GM10266 (cell line): ENCODE measurements at regions not wholly inside any gene's neighbourhood (a gene's known extent, or its start where the extent isn't known, plus 50 kb on each side); places are given as distances from the start of the nearest gene placed in this dataset.

Experiments used
- DNase-seq: peaks from one replicate; pipeline ENCODE4 v3.0.0; 2012; ENCODE audit errors: extremely low spot score
- TF ChIP-seq, protein P1 (sequence below): IDR thresholded peaks from 2 replicates; pipeline ENCODE4 v1.5.1; 2012; ENCODE audit warnings: mild to moderate bottlenecking, low read depth; ENCODE audit not compliant: control insufficient read depth, insufficient read depth; ENCODE audit errors: missing control alignments

DNA sequence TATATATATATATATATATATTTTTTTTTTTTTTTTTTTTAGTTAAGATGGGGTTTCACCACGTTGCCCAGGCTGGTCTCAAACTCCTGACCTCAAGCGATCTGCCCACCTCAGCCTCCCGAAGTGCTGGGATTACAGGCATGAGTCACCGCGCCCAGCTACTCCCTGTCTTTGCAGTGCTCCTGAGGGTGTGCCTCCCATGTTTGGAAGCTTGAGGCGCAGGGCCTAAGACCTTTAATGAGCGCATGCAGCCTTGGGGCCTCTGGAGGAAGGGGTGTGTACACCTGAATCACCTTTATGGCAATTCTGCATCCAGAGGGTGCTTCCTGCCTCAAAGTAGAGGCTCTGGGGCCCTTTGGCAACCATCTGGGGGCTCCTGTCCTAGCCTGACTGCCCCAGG is 219.4 kb upstream of the CIBAR2 start:
- TF ChIP-seq, protein P1, sequence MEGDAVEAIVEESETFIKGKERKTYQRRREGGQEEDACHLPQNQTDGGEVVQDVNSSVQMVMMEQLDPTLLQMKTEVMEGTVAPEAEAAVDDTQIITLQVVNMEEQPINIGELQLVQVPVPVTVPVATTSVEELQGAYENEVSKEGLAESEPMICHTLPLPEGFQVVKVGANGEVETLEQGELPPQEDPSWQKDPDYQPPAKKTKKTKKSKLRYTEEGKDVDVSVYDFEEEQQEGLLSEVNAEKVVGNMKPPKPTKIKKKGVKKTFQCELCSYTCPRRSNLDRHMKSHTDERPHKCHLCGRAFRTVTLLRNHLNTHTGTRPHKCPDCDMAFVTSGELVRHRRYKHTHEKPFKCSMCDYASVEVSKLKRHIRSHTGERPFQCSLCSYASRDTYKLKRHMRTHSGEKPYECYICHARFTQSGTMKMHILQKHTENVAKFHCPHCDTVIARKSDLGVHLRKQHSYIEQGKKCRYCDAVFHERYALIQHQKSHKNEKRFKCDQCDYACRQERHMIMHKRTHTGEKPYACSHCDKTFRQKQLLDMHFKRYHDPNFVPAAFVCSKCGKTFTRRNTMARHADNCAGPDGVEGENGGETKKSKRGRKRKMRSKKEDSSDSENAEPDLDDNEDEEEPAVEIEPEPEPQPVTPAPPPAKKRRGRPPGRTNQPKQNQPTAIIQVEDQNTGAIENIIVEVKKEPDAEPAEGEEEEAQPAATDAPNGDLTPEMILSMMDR: no peak

DNA sequence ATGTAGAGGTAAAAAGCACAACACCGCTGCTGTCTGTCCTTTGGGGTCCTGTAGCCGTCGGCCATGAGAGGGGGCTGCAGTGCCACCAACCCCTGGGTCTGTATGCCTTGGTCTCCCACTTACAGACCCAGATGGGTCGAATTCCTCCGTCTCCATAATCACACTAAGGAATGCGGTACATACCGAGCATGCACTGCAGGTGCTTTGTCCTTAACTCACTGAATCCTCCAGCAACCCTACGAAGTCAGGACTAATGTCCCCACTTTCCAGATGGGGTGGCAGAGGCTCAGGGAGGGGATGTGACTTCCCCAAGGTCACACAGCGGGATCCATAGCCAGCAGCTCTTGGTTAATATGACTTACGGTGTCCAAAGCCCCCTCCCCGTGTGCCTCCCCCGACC is 219.9 kb upstream of the CIBAR2 start:
- TF ChIP-seq, protein P1: no peak
- no peak for DNase-seq

More for the DNA sequence above, 219.4 kb upstream of the CIBAR2 start:
- DNase-seq: no peak

DNA sequence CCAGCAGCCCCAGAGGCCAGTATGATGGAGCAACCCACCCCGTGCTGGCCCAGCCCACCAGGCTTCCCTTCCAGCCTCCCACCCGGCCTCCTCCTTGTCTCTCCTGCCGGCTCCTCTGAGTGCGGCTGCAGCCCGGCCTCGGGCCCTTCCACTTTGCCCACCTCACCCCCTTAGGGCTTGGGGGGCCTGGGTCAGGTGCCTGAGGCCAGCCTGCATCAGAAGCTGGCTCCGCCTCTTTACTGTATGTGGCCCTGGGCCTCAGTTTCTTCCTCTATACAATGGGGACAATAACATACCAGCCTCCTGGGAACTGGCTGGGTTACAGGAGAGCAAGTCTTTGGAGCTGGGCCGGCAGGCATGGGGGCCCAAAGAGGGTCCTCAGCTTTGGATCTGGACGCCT is 221.1 kb upstream of the CIBAR2 start:
- TF ChIP-seq, protein P1: no peak
- no peak for DNase-seq

DNA sequence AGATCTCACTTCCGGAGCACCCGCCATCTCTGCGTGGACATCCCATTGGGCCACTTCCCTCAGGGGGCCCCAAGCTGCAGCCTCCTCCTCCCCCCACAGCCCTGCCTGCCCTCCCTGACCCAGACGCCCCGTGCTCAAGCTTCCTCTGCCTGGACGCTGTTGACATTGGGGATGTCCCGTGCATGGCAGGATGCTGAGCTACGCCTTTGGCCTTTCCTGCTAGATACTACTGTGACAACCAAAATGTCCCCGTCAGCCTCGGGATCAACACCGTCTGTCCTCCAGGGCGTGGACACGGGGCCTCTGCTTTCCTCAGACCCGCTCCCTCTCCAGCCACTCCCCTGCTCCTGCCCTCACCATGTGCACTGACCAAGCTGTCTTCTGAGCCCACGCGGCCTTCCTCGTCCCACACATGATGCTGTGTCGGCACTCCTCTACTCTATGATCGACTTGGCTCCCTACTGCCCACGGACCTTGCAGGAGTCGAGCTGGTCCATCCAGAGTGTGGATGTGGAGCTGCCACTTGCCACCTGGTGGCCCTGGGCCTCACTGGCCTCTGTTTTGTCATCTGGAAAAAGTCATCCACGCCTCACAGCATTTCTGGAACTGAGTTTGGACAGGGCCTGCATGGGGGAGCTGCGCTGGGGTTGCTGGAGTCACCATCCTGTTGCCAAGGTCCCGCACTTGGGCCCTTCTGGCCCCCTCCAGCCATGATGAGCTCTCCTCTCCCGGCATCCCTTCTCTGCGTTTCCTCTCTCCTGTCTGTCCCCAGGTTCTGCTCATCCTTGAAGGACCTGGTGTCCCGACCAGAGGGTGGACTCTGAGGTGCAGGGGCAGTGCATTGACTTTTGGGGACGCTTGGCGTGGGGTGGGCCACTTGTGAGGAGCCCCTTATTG is 221.7 kb upstream of the CIBAR2 start:
- no peak for DNase-seq
- TF ChIP-seq, protein P1: no peak

DNA sequence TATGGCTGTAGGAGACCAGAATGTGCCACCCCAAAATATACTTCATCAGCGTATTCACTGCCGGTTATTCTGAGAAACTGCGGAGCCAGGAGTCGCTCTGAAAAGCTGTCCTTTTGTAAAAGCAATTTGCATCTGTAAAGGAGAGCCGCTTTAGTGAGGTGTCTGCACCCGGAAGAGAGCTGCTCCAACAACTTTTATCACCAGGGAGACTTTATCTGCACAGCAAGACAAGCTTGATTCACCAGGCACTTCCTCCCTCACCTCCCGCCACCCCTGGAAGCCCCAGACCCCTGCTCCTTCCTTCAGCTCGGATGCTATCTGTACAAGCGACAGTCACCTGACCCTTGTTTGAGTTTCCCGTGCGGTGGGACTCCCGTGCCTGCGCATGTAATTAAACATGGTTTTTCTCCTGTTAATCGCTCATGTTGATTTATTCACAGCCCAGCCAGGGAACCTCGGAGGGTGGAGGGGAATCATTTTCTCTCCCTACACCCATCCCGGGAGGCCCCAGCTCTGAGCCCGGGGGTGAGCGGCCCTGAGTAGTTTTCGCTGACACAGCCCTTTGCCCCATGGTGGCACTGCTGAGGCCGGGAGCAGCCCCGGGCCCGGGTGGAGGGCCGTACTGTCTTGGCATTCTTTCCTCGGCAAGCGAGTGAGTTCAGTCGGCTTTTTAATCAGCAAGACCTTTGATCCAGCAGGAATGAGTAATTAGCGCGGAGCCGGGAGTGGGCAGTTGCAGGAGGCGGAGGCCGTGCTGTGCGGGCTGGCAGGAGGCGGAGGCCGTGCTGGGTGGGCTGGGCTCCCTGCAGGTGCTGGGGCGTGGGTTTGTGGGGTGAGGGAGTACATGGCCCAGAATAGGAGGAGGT is 222.7 kb upstream of the CIBAR2 start:
- TF ChIP-seq, protein P1: no peak
- no peak for DNase-seq

DNA sequence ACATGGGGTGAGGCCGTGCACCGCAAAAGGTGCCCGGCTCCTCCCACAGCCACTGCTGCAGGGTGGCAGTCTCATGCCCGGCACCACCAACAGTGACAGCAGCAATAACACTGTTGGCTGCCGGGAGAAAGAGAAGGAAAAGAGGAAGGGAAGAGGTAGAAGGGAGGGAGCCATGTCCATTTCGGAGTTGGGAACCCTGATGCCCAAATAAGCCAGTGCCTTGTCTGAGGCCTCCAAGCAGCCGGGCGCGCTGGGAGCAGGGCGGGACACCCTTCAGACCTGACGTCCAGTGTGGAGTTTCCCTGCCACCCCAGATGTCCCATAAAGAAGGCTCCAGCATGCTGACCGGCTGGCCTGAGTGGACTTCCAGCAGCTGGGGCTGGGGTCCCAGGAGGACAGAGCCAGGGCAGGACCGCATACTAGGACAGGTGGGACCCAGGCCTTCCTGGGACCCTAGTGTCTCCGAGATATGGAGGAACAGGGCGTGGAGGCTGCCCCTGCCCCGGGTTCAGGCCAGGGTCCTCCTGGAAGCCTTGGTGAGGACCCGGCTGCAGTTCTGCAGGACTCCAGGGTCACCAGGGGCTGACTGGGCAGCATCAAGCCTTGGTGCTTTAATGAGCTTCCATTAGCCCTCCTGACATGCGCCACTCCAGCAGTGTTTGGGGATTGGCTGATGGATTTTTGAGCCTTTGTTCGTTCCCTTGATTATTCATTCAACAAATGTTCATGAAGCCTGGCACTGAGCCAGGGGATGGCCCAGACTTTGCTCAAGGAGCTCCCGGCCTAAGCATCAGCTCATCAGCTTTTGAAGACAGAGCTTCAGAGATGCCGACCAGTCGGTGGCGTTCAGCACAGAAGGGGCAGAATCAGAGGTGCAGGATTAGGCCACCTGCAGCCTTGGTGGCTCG is 223.6 kb upstream of the CIBAR2 start:
- no peak for DNase-seq

More for the DNA sequence above, 223.6 kb upstream of the CIBAR2 start:
- TF ChIP-seq, protein P1: no peak
